Mammary epithelial cell (primary cell): ENCODE measurements at regions not wholly inside any gene's neighbourhood (a gene's known extent, or its start where the extent isn't known, plus 50 kb on each side); places are given as distances from the start of the nearest gene placed in this dataset.
"Not testable (repeated sequence)": the region's sequence is repeated elsewhere in the genome, so short reads cannot be mapped to it uniquely, and the experiment has no call there.

ENCODE experiments used
- CTCF ChIP-seq, 2 donors: IDR thresholded peaks in 1 of 2; conservative IDR thresholded peaks in 1 of 2; 2 replicates each; pipeline ENCODE4 v1.5.1; 2011 to 2012; ENCODE audit warnings: inconsistent platforms in 2 of 2, low read length in 2 of 2, mild to moderate bottlenecking in 2 of 2, control low read depth in 1 of 2, low read depth in 1 of 2; ENCODE audit not compliant: insufficient read depth in 1 of 2; ENCODE audit errors: extremely low read depth in 1 of 2
- EZH2 ChIP-seq: IDR thresholded peaks from 2 replicates; pipeline ENCODE4 v1.6.1; 2012; ENCODE audit warnings: low read length, inconsistent platforms, borderline replicate concordance

- TF ChIP-seq CTCF (conservative IDR thresholded peaks at IDR 0.05 in 1 of 2, IDR thresholded peaks at IDR 0.05 in 1 of 2; ENCODE audit: extremely low read depth in 1 of 2, insufficient read depth in 1 of 2, low read depth in 1 of 2, low read length in 2 of 2); EZH2: not testable (repeated sequence)
These were observed 77.9 kb downstream of the OR4M2 start for GRCh38 chr15:22158243-22158642.
